Daoy (cell line): ENCODE measurements at regions not wholly inside any gene's neighbourhood (a gene's known extent, or its start where the extent isn't known, plus 50 kb on each side); places are given as distances from the start of the nearest gene placed in this dataset.

Experiments
- DNase-seq: peaks from one replicate; pipeline ENCODE4 v3.0.0-alpha.2; 2015; ENCODE audit warnings: low read depth

GRCh38 chr22:42330170-42330569, 59.7 kb upstream of the TCF20 start:
- DNase-seq, result no peak

- no peak for DNase-seq
Measured at GRCh38 chr22:42329504-42329903, 59.1 kb upstream of the TCF20 start.

- no peak for DNase-seq
Measured at GRCh38 chr22:42328784-42329145, 58.3 kb upstream of the TCF20 start.

GRCh38 chr22:42328130-42328783, 57.8 kb upstream of the TCF20 start:
- no peak for DNase-seq

- DNase-seq, result peak; percentile 21
Measured at GRCh38 chr22:42327462-42328129, 57.1 kb upstream of the TCF20 start.

GRCh38 chr22:42326801-42327200, 56.3 kb upstream of the TCF20 start:
- DNase-seq, result peak; percentile 27

- DNase-seq, result no peak
Measured at GRCh38 chr22:42326301-42326700, 55.8 kb upstream of the TCF20 start.

- DNase-seq, result peak; percentile 21
Measured at GRCh38 chr22:42324990-42325710, 54.7 kb upstream of the TCF20 start.

- no peak for DNase-seq
Measured at GRCh38 chr22:42324566-42324965, 54.1 kb upstream of the TCF20 start.

- DNase-seq, result no peak
Measured at GRCh38 chr22:42323971-42324370, 53.5 kb upstream of the TCF20 start.

GRCh38 chr22:42322562-42322926, 52.1 kb upstream of the TCF20 start:
- DNase-seq, result no peak

GRCh38 chr22:42321908-42322561, 51.6 kb upstream of the TCF20 start:
- no peak for DNase-seq

- no peak for DNase-seq
Measured at GRCh38 chr22:42320443-42321416, 50.3 kb upstream of the TCF20 start.
